GM23338 (cell line): ENCODE measurements at regions not wholly inside any gene's neighbourhood (a gene's known extent, or its start where the extent isn't known, plus 50 kb on each side); places are given as distances from the start of the nearest gene placed in this dataset.

Experiments used
- ATAC-seq: fragments of 200-7000 bp; cut with Tn5 transposase; 3 replicates; pipeline ENCODE4 v1.9.1; 2020
- DNase-seq: peaks from one replicate; pipeline ENCODE4 v3.0.0-alpha.2; 2015; ENCODE audit warnings: low spot score
- H2AFZ ChIP-seq: fragments of 200-600 bp; sonication (generic); 2 replicates; pipeline ENCODE4 v1.8.0; 2016; ENCODE audit warnings: antibody characterized with exemption, mild to moderate bottlenecking, moderate library complexity
- H3F3A ChIP-seq: fragments of 200-600 bp; sonication (generic); replicated peaks from 2 replicates; pipeline ENCODE4 v1.8.0; 2017; ENCODE audit warnings: antibody characterized with exemption, mixed run types, low read depth
- H3K27ac ChIP-seq: fragments of 200-600 bp; sonication (generic); 2 replicates; pipeline ENCODE4 v1.6.1; 2016; ENCODE audit warnings: low read depth
- H3K27me3 ChIP-seq: fragments of 200-600 bp; sonication (generic); 2 replicates; pipeline ENCODE4 v1.8.0; 2016; ENCODE audit warnings: mild to moderate bottlenecking, mixed run types, moderate library complexity; ENCODE audit not compliant: insufficient read depth
- H3K36me3 ChIP-seq: fragments of 200-600 bp; sonication (generic); 2 replicates; pipeline ENCODE4 v1.8.0; 2016; ENCODE audit warnings: mild to moderate bottlenecking; ENCODE audit not compliant: insufficient read depth
- H3K4me1 ChIP-seq: fragments of 200-600 bp; sonication (generic); 2 replicates; pipeline ENCODE4 v1.8.0; 2016; ENCODE audit warnings: mild to moderate bottlenecking, moderate library complexity; ENCODE audit not compliant: insufficient read depth
- H3K4me2 ChIP-seq: fragments of 200-600 bp; sonication (generic); 2 replicates; pipeline ENCODE4 v1.7.1; 2017; ENCODE audit warnings: mixed run types
- H3K4me3 ChIP-seq: fragments of 200-600 bp; sonication (generic); 2 replicates; pipeline ENCODE4 v1.6.1; 2016; ENCODE audit warnings: mixed run types
- H3K79me2 ChIP-seq: fragments of 200-600 bp; sonication (generic); replicated peaks from 2 replicates; pipeline ENCODE4 v1.8.0; 2017; ENCODE audit warnings: mild to moderate bottlenecking; ENCODE audit not compliant: insufficient read depth
- H3K9me2 ChIP-seq: fragments of 200-600 bp; sonication (generic); 2 replicates; pipeline ENCODE4 v1.8.0; 2017; ENCODE audit not compliant: insufficient read depth
- H4K20me1 ChIP-seq: fragments of 200-600 bp; sonication (generic); replicated peaks from 2 replicates; pipeline ENCODE4 v1.8.0; 2017; ENCODE audit warnings: mild to moderate bottlenecking; ENCODE audit not compliant: insufficient read depth
- H3K27ac Mint-ChIP-seq: 2 replicates; pipeline ENCODE4 v1.8.0; 2020; ENCODE audit warnings: inconsistent platforms, mild to moderate bottlenecking, moderate library complexity, mixed read lengths
- H3K27me3 Mint-ChIP-seq: 3 replicates; pipeline ENCODE4 v1.8.0; 2022; ENCODE audit warnings: low read depth, mild to moderate bottlenecking, moderate library complexity, mixed read lengths, inconsistent platforms; ENCODE audit not compliant: insufficient read depth, poor library complexity
- H3K36me3 Mint-ChIP-seq: 3 replicates; pipeline ENCODE4 v1.8.0; 2021; ENCODE audit warnings: low read depth, mild to moderate bottlenecking, inconsistent platforms, moderate library complexity, mixed read lengths
- H3K4me1 Mint-ChIP-seq: 3 replicates; pipeline ENCODE4 v1.8.0; 2020; ENCODE audit warnings: mild to moderate bottlenecking, inconsistent platforms, mixed read lengths
- H3K4me3 Mint-ChIP-seq: 3 replicates; pipeline ENCODE4 v1.8.0; 2021; ENCODE audit warnings: moderate library complexity, mild to moderate bottlenecking, inconsistent platforms, mixed read lengths
- H3K9me3 Mint-ChIP-seq: 3 replicates; pipeline ENCODE4 v1.8.0; 2020; ENCODE audit warnings: moderate library complexity, mild to moderate bottlenecking, inconsistent platforms, mixed read lengths
- CREB1 ChIP-seq: fragments of 250-450 bp; sonication (Bioruptor Pico); IDR thresholded peaks from 2 replicates; pipeline ENCODE4 v1.5.0; 2020; ENCODE audit warnings: low read depth, mild to moderate bottlenecking, moderate library complexity
- EZH2 ChIP-seq: fragments of 200-600 bp; sonication (generic); IDR thresholded peaks from one replicate; pipeline ENCODE4 v1.8.0; 2017; ENCODE audit warnings: antibody characterized with exemption, mild to moderate bottlenecking, low read depth; ENCODE audit not compliant: unreplicated experiment
- EZH2phosphoT487 ChIP-seq: fragments of 200-600 bp; sonication (generic); IDR thresholded peaks from one replicate; pipeline ENCODE4 v1.8.1; 2018; ENCODE audit warnings: antibody characterized with exemption; ENCODE audit not compliant: unreplicated experiment
- JUNB ChIP-seq: IDR thresholded peaks from one replicate; pipeline ENCODE4 v1.6.1; 2016; ENCODE audit warnings: antibody characterized with exemption; ENCODE audit not compliant: unreplicated experiment
- NANOG ChIP-seq: IDR thresholded peaks from 2 replicates; pipeline ENCODE4 v1.6.1; 2016; ENCODE audit warnings: antibody characterized with exemption, borderline replicate concordance
- POLR2AphosphoS5 ChIP-seq: IDR thresholded peaks from 2 replicates; pipeline ENCODE4 v1.6.1; 2016; ENCODE audit warnings: antibody characterized with exemption, low read depth
- REST ChIP-seq: IDR thresholded peaks from one replicate; pipeline ENCODE4 v1.6.1; 2018; ENCODE audit warnings: antibody characterized with exemption; ENCODE audit not compliant: unreplicated experiment
- STAT1 ChIP-seq: IDR thresholded peaks from one replicate; pipeline ENCODE4 v1.6.1; 2016; ENCODE audit warnings: antibody characterized with exemption; ENCODE audit not compliant: unreplicated experiment
- ZNF114 ChIP-seq: fragments of 250-450 bp; sonication (Bioruptor Pico); IDR thresholded peaks from 2 replicates; pipeline ENCODE4 v1.5.0; 2020; ENCODE audit warnings: mild to moderate bottlenecking, moderate library complexity
- ZNF331 ChIP-seq: fragments of 250-450 bp; sonication (Bioruptor Pico); IDR thresholded peaks from 2 replicates; pipeline ENCODE4 v1.5.0; 2020; ENCODE audit warnings: low read depth, mild to moderate bottlenecking, moderate library complexity
- TF ChIP-seq, protein P1 (sequence below), 2 experiments: fragments of 200-600 bp in 1 of 2; sonication (generic) in 1 of 2; conservative IDR thresholded peaks; 2 replicates each; pipeline versions ENCODE4 v1.5.1 to v1.6.1; 2016 to 2017; ENCODE audit warnings: antibody characterized with exemption in 2 of 2, low read depth in 2 of 2, mild to moderate bottlenecking in 2 of 2, moderate library complexity in 1 of 2
- TF ChIP-seq, protein P2 (sequence below): IDR thresholded peaks from 2 replicates; pipeline ENCODE4 v1.6.1; 2016; ENCODE audit warnings: antibody characterized with exemption
- TF ChIP-seq, protein P3 (sequence below): fragments of 250-450 bp; sonication (Bioruptor Pico); IDR thresholded peaks from 2 replicates; pipeline ENCODE4 v1.5.0; 2020; ENCODE audit warnings: mild to moderate bottlenecking, moderate library complexity

- peaks cover 7% of the 10 kb centered on the region; the same call in 2 of the 3 replicates for H3K36me3 Mint-ChIP-seq
- no peak overlapping the region for H3K27ac Mint-ChIP-seq
- H3K27ac ChIP-seq: no peak overlapping the region
- no peaks in the 10 kb centered on the region for H3K79me2 ChIP-seq
- no peaks in the 10 kb centered on the region for H3K27me3 Mint-ChIP-seq
- no peaks in the 10 kb centered on the region for H3K27me3 ChIP-seq
- H4K20me1 ChIP-seq: no peaks in the 10 kb centered on the region
- no peak overlapping the region for H3K4me2 ChIP-seq
- no peak for DNase-seq
- no peak overlapping the region for H2AFZ ChIP-seq
- no peak for ATAC-seq
- H3K36me3 ChIP-seq: peaks cover 6% of the 10 kb centered on the region; the same call in 1 of the 2 replicates
- no peaks in the 10 kb centered on the region for H3K4me1 Mint-ChIP-seq
- peaks cover 12% of the 10 kb centered on the region for H3K9me3 Mint-ChIP-seq
- H3K9me2 ChIP-seq: 0 out of 2 replicates have a peak, but pooled peaks cover 4% of the 10 kb centered on the region
- H3K4me3 Mint-ChIP-seq: no peak overlapping the region
- H3F3A ChIP-seq: no peaks in the 10 kb centered on the region
- no peak overlapping the region for H3K4me3 ChIP-seq
- TF ChIP-seq EZH2phosphoT487 (no peak), JUNB (no peak), REST (no peak), STAT1 (no peak), NANOG (no peak), POLR2AphosphoS5 (no peak), ZNF114 (CRISPR knock-in tag) (no peak), EZH2 (no peak), ZNF331 (CRISPR knock-in tag) (no peak), CREB1 (CRISPR knock-in tag) (no peak)
- TF ChIP-seq, protein P1, sequence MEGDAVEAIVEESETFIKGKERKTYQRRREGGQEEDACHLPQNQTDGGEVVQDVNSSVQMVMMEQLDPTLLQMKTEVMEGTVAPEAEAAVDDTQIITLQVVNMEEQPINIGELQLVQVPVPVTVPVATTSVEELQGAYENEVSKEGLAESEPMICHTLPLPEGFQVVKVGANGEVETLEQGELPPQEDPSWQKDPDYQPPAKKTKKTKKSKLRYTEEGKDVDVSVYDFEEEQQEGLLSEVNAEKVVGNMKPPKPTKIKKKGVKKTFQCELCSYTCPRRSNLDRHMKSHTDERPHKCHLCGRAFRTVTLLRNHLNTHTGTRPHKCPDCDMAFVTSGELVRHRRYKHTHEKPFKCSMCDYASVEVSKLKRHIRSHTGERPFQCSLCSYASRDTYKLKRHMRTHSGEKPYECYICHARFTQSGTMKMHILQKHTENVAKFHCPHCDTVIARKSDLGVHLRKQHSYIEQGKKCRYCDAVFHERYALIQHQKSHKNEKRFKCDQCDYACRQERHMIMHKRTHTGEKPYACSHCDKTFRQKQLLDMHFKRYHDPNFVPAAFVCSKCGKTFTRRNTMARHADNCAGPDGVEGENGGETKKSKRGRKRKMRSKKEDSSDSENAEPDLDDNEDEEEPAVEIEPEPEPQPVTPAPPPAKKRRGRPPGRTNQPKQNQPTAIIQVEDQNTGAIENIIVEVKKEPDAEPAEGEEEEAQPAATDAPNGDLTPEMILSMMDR (conservative IDR thresholded peaks at IDR 0.05; ENCODE audit: low read depth in 2 of 2): no peak
- TF ChIP-seq, protein P2, sequence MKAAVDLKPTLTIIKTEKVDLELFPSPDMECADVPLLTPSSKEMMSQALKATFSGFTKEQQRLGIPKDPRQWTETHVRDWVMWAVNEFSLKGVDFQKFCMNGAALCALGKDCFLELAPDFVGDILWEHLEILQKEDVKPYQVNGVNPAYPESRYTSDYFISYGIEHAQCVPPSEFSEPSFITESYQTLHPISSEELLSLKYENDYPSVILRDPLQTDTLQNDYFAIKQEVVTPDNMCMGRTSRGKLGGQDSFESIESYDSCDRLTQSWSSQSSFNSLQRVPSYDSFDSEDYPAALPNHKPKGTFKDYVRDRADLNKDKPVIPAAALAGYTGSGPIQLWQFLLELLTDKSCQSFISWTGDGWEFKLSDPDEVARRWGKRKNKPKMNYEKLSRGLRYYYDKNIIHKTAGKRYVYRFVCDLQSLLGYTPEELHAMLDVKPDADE: no peak
- TF ChIP-seq, protein P3, sequence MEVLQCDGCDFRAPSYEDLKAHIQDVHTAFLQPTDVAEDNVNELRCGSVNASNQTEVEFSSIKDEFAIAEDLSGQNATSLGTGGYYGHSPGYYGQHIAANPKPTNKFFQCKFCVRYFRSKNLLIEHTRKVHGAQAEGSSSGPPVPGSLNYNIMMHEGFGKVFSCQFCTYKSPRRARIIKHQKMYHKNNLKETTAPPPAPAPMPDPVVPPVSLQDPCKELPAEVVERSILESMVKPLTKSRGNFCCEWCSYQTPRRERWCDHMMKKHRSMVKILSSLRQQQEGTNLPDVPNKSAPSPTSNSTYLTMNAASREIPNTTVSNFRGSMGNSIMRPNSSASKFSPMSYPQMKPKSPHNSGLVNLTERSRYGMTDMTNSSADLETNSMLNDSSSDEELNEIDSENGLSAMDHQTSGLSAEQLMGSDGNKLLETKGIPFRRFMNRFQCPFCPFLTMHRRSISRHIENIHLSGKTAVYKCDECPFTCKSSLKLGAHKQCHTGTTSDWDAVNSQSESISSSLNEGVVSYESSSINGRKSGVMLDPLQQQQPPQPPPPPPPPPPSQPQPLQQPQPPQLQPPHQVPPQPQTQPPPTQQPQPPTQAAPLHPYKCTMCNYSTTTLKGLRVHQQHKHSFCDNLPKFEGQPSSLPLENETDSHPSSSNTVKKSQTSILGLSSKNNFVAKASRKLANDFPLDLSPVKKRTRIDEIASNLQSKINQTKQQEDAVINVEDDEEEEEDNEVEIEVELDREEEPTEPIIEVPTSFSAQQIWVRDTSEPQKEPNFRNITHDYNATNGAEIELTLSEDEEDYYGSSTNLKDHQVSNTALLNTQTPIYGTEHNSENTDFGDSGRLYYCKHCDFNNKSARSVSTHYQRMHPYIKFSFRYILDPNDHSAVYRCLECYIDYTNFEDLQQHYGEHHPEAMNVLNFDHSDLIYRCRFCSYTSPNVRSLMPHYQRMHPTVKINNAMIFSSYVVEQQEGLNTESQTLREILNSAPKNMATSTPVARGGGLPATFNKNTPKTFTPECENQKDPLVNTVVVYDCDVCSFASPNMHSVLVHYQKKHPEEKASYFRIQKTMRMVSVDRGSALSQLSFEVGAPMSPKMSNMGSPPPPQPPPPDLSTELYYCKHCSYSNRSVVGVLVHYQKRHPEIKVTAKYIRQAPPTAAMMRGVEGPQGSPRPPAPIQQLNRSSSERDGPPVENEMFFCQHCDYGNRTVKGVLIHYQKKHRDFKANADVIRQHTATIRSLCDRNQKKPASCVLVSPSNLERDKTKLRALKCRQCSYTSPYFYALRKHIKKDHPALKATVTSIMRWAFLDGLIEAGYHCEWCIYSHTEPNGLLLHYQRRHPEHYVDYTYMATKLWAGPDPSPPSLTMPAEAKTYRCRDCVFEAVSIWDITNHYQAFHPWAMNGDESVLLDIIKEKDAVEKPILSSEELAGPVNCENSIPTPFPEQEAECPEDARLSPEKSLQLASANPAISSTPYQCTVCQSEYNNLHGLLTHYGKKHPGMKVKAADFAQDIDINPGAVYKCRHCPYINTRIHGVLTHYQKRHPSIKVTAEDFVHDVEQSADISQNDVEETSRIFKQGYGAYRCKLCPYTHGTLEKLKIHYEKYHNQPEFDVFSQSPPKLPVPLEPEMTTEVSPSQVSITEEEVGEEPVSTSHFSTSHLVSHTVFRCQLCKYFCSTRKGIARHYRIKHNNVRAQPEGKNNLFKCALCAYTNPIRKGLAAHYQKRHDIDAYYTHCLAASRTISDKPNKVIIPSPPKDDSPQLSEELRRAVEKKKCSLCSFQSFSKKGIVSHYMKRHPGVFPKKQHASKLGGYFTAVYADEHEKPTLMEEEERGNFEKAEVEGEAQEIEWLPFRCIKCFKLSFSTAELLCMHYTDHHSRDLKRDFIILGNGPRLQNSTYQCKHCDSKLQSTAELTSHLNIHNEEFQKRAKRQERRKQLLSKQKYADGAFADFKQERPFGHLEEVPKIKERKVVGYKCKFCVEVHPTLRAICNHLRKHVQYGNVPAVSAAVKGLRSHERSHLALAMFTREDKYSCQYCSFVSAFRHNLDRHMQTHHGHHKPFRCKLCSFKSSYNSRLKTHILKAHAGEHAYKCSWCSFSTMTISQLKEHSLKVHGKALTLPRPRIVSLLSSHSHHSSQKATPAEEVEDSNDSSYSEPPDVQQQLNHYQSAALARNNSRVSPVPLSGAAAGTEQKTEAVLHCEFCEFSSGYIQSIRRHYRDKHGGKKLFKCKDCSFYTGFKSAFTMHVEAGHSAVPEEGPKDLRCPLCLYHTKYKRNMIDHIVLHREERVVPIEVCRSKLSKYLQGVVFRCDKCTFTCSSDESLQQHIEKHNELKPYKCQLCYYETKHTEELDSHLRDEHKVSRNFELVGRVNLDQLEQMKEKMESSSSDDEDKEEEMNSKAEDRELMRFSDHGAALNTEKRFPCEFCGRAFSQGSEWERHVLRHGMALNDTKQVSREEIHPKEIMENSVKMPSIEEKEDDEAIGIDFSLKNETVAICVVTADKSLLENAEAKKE (CRISPR knock-in tag): no peak
- H3K4me1 ChIP-seq: no peaks in the 10 kb centered on the region
Observed at GRCh38 chr15:39052323-39052705, 487.7 kb upstream of the RASGRP1 start.
